Endothelial cell of umbilical vein (primary cell): ENCODE measurements at regions not wholly inside any gene's neighbourhood (a gene's known extent, or its start where the extent isn't known, plus 50 kb on each side); places are given as distances from the start of the nearest gene placed in this dataset.

Experiments used
- CTCF ChIP-seq, 2 donors: IDR thresholded peaks; 1 replicate in 1 of 2; 2 replicates in 1 of 2; pipeline ENCODE4 v1.5.1; 2011; ENCODE audit warnings: low read length in 2 of 2, mild to moderate bottlenecking in 2 of 2, moderate library complexity in 2 of 2, control low read depth in 1 of 2, inconsistent platforms in 1 of 2, low read depth in 1 of 2; ENCODE audit not compliant: insufficient read depth in 1 of 2; ENCODE audit errors: extremely low read depth in 1 of 2
- EZH2 ChIP-seq: IDR thresholded peaks from 2 replicates; pipeline ENCODE4 v1.6.1; 2012; ENCODE audit warnings: borderline replicate concordance, low read depth, mild to moderate bottlenecking, moderate library complexity, low read length, inconsistent platforms; ENCODE audit not compliant: severe bottlenecking
- FOS ChIP-seq: IDR thresholded peaks from 2 replicates; pipeline ENCODE4 v1.6.1; 2011; ENCODE audit warnings: mild to moderate bottlenecking, low read length, moderate library complexity, borderline replicate concordance; ENCODE audit not compliant: insufficient read depth
- JUN ChIP-seq: IDR thresholded peaks from 2 replicates; pipeline ENCODE4 v1.6.1; 2011; ENCODE audit warnings: borderline replicate concordance, low read depth; ENCODE audit not compliant: insufficient read length, insufficient read depth
- MAX ChIP-seq: IDR thresholded peaks from 2 replicates; pipeline ENCODE4 v1.6.1; 2011; ENCODE audit not compliant: insufficient read depth, insufficient read length
- POLR2A ChIP-seq: IDR thresholded peaks from 2 replicates; pipeline ENCODE4 v1.6.1; 2012; ENCODE audit warnings: low read depth, mild to moderate bottlenecking, control low read depth, low read length
- POLR2AphosphoS5 ChIP-seq: IDR thresholded peaks from 2 replicates; pipeline ENCODE4 v1.6.1; 2012; ENCODE audit warnings: low read depth, mild to moderate bottlenecking, control low read depth, low read length, moderate library complexity; ENCODE audit not compliant: insufficient read depth

DNA sequence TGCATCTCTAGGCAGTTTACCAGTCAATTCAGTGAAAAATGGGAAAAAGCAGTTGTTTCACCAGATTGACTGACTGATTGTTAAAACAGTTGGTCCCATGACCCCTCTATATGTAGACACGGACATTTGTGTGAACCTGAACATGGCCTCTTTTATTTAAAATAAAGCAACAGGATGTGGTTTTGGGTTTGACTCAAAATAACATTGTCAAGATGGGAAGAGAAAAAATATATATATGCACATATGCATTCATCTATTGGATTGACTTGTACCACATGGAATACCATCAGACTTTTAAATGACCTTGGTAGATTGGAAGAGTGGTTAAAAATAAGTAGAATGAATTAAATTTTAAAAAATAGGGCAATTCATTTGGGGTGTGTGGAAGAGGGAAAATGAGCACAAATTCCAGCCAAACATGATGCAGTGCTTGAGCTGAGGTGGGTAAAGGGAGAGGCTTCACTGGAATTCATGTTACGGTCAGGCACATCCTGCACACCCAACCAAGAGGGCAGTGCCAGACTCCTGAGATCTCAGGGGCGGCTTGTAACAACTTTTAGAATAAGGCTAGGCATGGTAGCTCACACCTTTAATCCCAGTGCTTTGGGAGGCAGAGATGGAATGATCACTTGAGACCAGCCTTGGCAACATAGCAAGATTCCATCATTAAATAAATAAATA lies 560.7 kb upstream of the TENM3 start:
- no peak for TF ChIP-seq POLR2A
- no peak for TF ChIP-seq CTCF (IDR thresholded peaks at IDR 0.05; ENCODE audit: extremely low read depth in 1 of 2, insufficient read depth in 1 of 2, low read depth in 1 of 2, low read length in 2 of 2)
- no peak for TF ChIP-seq EZH2
- TF ChIP-seq JUN, result no peak
- TF ChIP-seq MAX, result no peak
- no peak for TF ChIP-seq FOS
- TF ChIP-seq POLR2AphosphoS5, result no peak
